HG02973 (cell line): ENCODE measurements at regions not wholly inside any gene's neighbourhood (a gene's known extent, or its start where the extent isn't known, plus 50 kb on each side); places are given as distances from the start of the nearest gene placed in this dataset.
"Not testable (repeated sequence)": the region's sequence is repeated elsewhere in the genome, so short reads cannot be mapped to it uniquely, and the experiment has no call there.

Experiments
- ATAC-seq: cut with Tn5 transposase; IDR thresholded peaks from one replicate; pipeline ENCODE4 v1.9.1; 2021; ENCODE audit warnings: moderate library complexity; ENCODE audit not compliant: unreplicated experiment

DNA sequence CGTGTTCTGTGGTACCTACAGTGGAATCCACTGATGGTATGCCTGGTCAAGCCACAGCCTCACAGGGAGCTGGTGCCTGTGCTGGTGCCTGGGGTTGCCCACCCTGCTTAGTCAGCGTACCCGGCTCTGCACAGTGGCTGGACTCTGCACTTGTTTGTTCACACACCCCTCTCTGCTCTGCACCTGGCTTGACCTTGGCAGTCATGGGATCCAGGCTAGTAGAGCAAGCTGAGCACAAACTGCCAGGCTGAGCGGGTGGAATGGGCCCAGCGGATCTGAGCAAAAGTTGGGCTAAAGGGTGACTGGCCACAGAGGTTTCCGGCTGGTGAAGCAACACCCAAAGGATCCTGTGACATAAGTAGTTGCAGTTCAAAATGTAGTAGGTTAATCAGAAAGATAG lies 163.5 kb downstream of the CDH19 start:
- no peak for ATAC-seq

DNA sequence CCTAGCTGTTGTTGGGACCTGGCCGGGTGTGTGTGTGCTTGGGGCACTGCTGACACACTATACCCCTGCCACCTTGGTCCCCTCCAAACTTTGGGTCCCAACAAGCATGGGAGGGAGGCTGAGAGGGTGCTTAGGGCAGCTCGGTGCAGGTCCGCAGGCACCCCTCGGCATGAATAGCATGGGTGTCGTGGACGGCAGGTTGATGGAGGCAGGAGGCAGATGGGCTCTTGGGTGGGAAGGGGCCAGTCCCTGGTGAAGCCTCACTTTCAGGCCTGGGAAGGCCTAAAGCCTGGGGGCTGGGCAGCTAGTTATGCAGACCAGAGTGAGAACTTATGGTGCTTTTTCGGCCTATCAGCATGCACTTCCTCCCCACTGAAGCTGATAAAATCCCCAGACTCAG lies 164.2 kb downstream of the CDH19 start:
- ATAC-seq = no peak

GRCh38 chr18:66438711-66439536 lies 165.0 kb downstream of the CDH19 start:
- no peak for ATAC-seq

GRCh38 chr18:66432636-66433035 lies 171.3 kb downstream of the CDH19 start:
- ATAC-seq = no peak

GRCh38 chr18:66428795-66429194 lies 175.1 kb downstream of the CDH19 start:
- no peak for ATAC-seq

- ATAC-seq = no peak
These were observed 184.5 kb downstream of the CDH19 start for GRCh38 chr18:66419400-66419799.

DNA sequence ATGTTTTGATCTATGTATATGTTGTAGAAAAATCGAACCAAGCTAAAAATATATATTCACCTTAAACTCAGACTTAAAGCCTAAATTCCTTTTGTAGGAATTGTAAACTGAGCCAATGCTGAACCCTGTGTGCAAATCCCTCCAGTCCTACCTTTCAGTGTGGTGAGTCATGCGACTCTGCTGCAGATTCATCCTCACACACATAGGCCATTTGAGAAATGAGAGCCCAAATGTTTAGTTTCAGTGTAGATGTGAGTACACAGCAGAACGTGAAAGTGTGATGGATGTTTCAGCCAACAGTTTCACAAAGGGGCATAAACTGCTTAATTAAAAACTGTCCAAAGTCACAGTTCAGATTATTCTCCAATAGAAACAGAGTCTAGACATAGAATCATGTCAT lies 193.2 kb downstream of the CDH19 start:
- no peak for ATAC-seq

GRCh38 chr18:66395671-66396218 lies 208.1 kb downstream of the CDH19 start:
- ATAC-seq = no peak

GRCh38 chr18:66393463-66393862 lies 210.4 kb downstream of the CDH19 start:
- no peak for ATAC-seq

DNA sequence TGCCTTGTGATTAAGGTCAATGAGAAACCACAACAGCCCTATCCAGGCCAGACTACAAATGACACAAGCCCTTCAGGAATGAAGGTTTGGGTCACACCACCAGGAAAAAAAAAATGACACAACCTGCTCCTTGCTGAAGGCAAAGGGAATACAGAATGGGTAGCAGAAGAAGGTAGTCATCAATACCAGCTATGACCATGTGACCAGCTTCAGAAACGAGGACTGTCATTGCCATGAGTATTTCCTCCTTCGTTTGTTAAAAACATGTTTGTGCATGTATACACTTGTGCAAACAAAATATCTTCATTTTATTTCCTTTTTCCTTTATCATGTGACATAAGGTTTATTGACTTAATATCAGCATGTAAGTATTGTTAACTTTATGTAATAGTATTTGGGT lies 226.6 kb downstream of the CDH19 start:
- ATAC-seq = no peak

GRCh38 chr18:66375391-66375790 lies 228.5 kb downstream of the CDH19 start:
- ATAC-seq = not testable (repeated sequence)

GRCh38 chr18:66346833-66347588 lies 256.9 kb downstream of the CDH19 start:
- no peak for ATAC-seq

DNA sequence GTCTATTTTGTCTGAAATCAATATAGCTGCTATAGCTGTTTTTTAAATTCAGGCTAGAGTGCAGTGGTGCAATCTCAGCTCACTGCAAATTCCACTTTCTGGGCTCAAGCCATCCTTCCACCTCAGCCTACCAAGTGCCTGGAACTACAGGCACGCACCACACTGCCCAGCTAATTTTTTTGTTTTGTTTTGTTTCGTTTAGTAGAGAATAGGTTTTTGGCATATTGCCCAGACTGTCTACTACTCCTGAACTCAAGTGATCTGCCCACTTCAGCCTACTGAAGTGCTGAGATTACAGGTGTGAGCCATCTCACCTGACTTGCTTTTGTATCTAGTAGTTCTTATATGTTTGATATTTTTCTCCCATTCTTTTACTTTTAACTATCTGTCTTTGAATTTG lies 259.7 kb downstream of the CDH19 start:
- no peak for ATAC-seq

- ATAC-seq = no peak
These were observed 261.3 kb downstream of the CDH19 start for GRCh38 chr18:66342577-66342976.

GRCh38 chr18:66334534-66334933 lies 269.4 kb downstream of the CDH19 start:
- ATAC-seq = no peak

- no peak for ATAC-seq
These were observed 274.2 kb downstream of the CDH19 start for GRCh38 chr18:66329716-66330115.

- no peak for ATAC-seq
These were observed 275.5 kb downstream of the CDH19 start for GRCh38 chr18:66328296-66328878.

GRCh38 chr18:66325251-66325650 lies 278.6 kb downstream of the CDH19 start:
- ATAC-seq = no peak

DNA sequence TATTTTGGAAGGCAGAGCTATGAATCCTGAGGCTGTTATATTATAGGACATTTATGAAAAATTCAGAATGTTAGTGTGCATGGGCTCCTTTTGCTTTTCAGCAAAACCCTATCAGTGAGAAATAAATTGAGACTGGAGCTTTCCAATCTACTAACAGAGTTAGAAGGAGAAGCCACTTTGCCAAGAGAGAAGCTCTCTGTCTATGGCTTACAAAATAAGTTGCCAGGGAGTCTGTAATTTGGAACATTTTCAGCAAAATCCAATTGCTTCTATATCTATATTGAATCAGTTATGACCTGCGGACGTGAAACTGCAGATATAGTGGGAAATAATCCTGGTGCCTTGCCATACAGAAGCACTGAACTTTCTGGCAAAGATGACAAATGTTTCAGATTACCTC lies 279.3 kb downstream of the CDH19 start:
- ATAC-seq = no peak

DNA sequence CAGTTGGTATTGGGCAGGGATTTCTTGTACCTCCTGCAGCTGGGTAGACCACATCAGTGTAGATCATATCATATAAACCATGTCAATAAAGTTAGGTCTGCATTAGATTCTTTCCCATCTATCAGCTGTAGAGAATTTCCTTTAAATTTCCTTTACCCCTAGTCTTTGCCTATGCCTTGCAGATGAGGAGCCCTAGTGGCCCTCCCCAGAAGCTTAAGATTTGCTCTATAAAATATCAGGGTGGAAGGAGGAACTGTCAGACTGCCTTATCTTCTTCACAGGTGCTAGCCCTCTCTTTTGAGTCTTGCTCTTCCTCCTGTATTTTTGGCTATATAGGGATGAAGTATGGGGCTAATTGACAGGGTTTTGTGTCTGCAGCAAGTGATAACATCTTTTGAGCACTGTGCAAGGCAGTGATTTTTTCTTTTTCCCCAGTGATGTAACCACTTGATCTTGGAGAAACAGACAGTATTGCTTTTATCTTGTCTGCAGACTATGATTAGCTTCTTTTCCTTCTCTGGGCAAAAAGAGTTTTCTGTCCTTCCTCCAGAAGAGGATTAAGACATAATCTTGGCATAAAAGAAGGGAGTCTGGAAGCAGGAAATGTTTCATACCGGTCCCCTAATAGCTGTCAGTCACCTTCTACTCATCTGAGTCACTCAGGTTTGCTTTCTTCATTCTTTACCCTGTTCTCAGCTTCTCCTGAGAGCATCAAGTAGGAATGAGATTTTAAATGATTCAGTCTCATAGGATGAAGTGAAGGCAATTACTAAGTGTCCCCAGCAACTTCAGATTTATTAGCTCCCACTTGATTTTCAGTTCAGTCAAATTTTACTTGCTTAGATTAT lies 286.4 kb downstream of the CDH19 start:
- ATAC-seq = no peak

DNA sequence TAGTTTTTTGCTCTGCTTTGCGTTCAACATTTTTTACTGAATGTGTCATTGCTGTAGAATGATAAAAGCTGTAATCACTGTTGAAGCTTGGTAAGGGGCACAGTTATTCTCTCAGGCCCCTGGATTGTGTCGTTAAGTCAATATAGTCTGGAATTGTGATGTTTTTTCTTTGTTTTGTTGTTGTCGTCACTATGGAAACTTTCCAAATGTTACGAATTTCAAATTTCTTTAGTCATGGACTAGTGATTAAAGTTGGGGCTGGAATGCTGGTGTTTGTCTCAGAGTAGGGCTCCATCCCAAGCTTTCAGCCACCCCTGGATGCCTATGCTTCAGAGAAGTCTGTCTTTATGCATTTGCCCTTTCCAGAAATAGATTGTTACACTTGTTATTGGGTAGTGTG lies 287.2 kb downstream of the CDH19 start:
- ATAC-seq = no peak
